NCI-H748 treated with DMSO at 0.1 percent for 48 hours (cell line): ENCODE measurements at regions not wholly inside any gene's neighbourhood (a gene's known extent, or its start where the extent isn't known, plus 50 kb on each side); places are given as distances from the start of the nearest gene placed in this dataset.

Experiments
- DNase-seq: peaks from one replicate; lab custom pipeline; 2025; lab: John Stamatoyannopoulos, UW

DNA sequence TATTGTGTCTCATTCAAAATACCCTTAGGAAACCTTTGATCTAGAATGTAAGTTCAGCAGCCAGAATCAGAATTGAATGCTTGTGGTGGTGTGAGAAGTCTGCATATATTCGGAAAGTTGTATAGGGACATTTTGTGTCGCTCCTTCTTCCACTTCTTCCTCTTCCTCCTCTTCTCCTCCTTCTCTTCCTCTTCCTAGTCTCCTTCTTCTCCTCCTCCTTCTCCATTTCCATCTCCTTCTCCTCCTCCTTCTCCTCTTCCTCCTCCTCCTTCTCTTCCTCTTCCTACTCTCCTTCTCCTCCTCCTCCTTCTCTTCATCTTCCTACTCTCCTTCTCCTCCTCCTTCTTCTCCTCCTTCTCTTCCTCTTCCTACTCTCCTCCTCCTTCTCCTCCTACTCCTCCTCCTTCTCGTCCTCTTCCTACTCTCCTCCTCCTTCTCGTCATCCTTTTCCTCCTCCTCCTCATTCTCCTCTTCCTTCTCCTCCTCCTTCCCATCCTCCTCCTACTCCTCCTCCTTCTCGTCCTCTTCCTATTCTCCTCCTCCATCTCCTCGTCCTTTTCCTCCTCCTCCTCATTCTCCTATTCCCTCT is 749.3 kb upstream of the GOLIM4 start:
- no peak for DNase-seq

DNA sequence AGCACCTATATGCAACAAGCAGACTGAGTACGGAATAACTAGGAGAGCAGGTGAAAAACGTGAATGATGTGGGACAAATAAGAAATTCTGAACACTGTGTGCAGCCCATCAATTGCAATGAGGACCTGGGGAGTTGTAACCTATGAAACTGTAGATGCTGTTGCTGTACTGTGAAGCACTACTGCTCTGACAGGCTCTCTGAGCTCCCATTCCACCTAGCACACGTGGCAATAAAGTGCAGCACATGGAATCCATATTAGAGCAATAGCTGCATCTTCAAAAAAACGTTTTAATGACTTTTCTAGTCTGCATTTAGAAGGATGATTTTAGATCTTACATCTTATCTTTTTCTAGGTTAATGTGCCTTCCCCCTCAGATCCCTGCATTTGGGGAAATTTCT is 748.7 kb upstream of the GOLIM4 start:
- DNase-seq, result no peak

DNA sequence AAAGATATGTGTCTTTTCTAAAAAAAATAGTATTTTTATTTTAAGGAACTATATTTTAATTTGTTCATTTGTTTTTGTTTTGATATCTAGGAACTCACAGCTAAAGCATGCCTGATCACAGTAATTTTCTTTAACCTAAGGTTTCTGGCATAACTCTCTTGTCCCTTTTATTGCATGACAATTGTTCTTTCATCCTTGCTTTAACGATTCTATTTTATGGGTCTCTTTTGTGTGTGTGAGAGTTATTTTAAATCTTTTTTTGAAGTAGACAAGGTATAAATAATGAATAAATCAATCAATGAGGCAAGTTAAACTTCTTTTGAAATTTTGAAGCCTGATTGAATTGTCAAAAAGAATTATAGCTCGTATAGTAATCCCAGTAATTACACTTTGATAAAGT is 747.8 kb upstream of the GOLIM4 start:
- DNase-seq, result no peak

DNA sequence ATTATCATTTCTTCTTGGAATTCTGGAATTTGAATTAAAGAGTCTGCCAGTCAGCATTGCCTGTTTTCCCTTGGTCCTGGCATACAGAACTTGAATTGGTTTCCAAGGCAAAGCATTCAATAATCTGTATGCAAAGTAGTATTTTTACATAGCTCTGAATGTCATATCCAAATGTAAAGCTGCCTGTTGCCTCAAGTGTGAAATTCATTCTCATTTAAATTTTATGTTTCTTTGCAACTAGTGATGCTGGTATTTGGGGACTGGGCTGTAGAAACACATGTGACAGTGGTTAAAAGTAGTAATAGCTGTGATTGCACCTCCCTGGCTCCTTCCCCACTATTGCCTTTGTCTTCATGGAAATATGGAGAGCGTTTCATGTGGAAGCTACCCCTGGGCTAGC is 743.9 kb upstream of the GOLIM4 start:
- DNase-seq, result no peak

DNA sequence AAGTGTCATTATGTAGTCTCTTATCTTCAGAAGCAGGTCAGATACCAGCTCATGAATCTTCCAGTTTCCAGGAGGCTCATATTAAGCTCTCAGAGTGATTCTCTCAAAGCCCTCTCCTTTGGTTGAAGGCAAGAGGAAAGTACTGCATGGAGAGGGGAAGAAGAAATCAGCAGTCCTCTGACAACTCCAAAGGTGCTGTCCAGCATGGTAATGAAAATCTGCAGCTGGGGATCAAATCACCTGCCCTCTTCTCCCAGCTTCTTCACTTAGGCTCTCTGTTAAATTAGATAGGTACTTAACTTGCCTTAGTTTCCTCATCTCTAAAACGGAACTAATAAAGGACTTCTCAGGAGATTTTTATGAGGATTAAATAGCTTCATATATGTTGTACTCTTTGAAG is 738.8 kb upstream of the GOLIM4 start:
- DNase-seq, result no peak

DNA sequence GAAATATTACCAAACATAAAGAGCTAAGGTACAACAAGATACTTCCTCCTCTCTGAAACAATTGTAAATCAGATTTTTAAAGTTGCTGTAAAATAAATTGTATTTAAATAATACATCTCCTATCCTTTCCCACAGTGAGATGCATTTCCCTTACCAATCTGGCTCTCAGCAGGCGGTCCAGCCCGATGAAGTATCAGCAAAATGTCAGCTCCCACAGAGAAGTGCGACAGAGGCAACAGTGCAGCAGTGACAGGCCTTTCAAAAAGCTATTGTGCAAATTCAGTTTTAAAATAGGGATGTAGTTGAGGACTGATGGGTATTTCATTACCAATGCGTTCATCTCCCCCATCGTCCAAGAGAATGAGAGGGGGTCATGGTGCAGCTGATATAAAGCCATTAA is 733.2 kb upstream of the GOLIM4 start:
- DNase-seq, result no peak

DNA sequence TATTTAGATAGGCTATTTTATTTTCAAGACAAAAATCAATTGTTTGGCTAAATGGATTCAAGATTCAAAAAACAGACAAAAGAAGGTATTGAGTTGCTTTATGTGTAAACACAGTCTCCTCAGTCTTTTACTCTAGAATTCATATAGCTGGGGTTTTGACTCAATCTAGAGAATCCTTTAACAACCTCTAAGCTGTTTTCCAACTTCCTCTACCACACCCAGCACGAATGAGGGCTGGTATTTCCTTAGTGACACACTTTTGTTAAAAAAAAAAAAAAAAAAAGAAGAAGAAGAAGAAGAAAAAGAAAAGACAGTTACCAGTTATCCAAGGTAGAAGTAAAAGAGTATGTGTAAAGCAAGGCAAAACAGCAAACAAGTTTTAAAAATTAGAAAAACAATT is 732.8 kb upstream of the GOLIM4 start:
- DNase-seq, result no peak

DNA sequence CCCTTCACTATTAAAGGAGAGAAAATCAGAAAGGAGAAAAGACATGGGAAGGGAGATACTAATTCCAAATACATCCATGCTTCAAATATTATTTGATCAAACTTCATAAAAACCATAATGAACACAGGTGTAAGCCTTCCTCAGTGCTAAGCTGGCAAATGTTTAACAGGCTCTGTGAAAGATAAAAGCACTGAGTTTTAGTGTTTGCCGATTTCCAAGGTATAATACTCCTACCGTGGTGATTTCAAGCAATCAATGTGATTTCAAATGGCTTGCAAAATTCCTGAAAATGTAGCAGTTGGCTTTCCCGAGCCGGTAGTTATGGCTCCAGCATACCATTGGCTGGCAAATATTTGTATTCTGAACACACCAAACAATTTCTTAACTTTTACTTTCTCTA is 732.3 kb upstream of the GOLIM4 start:
- no peak for DNase-seq

DNA sequence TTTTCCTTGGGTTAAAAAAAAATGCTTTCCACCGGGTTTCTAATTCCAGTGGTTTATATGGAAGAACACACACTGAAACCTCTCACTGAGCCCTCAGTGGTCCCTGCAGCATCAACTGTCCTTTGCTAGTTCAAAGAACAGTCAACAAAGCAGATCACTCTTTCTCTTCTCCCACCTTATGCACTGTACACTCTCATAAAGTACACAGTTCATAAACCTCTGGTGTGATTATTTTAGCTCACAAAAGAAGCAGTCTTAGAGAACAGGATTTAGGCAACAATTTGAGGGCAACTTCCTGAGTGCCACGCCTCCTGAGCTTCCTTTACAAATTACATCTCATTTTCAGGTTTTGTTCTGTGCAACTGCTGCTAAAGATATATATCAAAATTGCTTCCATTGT is 728.4 kb upstream of the GOLIM4 start:
- no peak for DNase-seq

DNA sequence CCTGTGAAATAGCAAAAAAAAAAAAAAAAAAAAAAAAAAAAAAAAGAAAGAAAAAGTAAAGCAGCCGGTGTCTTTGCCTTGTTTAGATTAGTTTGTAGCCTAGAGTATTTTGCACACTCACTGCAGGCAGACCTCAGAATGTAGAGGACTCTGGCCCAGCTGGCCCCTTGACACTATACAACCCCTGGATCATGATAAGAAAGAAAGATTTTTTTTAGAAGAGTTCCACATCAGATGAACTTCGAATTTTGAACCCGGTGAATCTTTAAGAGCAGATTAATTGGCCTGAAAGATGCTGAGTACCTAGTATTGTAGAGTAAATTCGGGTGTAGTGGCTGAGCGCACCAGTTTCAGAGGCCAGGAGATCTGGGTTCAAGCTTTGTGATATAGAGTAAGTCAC is 727.7 kb upstream of the GOLIM4 start:
- no peak for DNase-seq

DNA sequence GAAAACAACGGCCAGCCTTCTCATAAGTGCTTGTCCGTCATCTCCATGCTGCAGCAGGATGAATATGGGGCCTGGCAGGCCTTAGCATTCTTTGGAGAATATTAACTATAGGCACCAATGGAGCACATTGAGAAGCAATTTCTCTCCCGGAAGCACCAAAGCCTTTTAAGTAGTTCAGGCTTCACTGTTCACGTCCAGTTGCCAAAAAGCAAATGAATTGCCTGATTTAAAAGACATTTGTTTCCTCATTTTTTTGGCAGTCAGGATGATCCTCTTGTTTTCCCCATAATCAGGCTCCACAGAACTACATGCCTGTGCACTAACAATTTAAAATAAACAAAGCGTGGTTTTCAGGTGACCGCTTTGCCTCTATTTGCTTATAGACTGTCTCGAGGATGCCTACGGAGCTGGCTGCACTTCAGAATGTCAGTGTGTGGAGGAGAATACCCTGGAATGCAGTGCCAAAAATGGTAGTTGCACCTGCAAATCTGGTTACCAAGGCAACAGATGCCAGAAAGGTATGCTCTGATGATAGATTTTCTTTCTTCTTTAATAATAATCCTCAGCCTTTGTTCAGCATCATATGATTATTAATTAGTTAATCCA is 725.2 kb upstream of the GOLIM4 start:
- DNase-seq, result no peak

DNA sequence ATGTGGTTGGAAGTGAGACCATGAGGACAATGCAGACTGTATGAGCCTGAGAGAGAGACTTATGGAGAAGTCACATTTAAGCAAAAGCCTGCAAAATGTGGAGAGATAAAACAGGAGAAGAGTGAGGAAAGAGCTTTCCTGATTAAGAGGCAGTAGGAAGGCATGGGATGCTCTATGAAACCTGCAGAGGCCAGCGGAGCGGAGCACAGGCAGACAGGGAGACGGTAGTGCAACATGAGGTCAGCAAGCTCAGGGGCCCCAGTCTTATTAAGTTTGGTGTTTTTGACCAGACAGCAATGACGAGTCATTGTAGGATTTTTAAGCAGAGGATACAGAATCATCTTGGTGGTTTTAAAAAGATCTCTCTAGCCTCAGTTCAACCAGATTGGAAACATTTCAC is 721.5 kb upstream of the GOLIM4 start:
- DNase-seq, result no peak

DNA sequence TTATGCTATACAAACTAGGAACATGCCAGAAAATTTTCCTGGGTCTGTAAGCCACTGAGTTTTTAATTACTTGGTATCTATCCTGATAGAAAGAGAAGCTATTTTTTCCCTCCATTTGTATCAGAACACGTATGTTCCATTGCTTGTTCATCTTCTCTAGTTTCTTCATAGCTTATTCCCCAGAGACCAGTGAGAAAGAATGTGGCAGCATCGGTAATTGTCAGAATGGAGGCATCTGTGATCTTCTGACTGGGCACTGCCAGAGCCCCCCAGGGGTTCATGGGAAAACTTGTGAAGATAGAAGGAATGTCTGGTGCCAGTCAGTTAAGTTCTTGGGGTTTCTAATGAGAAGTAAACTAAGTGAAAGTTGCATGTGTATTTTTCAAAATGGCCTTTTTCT is 720.2 kb upstream of the GOLIM4 start:
- DNase-seq, result no peak

DNA sequence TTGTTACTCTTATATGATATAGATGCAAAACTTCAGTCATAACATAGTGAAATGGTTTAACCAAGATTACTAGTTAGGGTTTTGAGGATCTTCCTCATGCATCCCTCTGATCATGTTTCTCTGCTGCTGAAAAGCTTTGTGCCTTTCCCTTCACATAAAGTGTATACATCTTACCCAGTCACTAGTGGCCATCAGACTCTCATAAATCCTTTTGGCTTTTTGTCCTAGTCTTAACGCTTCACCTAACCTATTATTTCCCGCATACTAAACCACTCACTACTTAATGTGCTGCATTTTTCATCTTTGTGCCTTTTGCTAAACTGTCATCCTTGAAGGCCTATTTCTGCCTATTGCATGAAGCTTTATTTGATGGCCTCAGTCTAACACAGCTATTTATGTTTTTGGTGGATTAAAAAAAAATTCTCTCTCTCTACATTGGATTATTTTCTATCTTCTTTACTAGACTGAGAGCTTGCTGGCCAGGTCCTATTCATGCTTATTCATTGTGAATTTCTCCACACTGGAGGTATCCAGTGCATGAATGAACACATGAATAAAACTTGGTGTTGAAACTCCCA is 717.6 kb upstream of the GOLIM4 start:
- DNase-seq, result no peak

DNA sequence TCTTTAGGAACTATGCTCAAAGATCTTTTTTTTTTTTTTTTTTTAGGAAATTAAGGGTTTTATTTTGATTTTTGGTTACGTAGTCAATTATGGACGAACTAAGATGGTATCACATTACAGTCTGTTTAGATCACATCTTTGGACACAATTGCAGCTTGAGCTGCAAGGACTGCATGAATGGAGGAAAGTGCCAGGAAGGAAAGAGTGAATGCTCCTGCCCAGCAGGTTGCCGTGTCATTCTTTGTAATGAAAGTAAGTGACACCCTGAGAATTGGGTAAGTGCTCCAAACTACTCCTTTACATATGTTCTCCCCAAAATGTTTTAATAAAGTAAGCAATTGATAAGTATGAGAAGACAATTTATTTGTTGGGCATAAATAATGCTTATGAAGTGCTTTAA is 716.5 kb upstream of the GOLIM4 start:
- no peak for DNase-seq

DNA sequence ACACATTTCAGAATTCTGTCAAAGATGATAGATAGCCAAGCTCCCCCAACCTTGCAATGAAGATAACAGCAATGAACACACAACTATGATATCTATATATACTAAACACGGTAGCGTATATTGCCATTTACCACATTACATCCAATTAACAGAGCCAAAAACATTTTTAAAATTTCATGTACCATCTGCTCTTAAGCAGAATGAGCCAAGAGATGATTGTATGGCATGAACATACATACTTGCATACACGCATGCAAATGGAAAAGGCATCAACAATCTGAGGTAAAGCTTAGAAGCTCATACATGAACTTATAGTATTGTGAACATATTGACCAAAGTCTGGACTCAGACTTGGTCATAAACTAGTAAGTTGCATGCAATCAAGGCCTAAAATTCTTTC is 712.9 kb upstream of the GOLIM4 start:
- no peak for DNase-seq

DNA sequence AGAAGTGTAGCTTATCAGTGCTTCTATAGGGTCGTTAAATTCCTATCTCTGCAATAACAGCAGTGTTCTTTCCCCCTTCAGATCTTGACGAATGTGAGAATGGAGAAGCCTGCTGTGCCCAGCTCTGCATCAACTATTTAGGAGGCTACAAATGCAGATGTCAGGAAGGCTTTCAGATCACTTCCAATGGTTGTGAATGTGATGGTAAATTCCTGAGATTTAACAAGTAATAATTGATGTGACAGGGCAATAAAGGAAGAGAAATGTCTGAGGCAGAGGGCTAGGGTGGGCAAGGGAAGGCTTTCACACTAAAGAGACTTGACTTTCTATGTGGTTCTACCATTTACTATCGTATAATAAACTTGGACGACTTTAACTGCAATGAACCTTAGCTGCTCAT is 711.7 kb upstream of the GOLIM4 start:
- DNase-seq, result no peak

DNA sequence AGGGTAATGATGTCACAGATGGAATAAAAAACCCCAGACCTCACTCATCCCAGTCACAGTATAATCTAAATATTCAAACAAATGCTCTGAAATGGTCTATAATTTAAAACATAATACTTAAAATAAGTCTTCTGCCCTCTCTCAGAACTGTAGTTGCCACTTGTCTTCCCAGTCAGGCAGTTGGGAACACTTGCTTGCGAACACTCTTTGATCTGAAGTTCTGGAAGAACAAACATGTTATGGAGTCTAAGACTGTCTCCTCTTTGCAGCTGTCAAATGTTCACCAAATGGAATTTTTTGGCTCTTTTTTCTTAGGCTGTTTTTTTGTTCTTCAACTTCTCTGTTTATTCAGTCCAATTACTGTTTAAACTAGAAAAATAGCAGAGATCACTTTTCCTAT is 711.1 kb upstream of the GOLIM4 start:
- DNase-seq, result no peak

DNA sequence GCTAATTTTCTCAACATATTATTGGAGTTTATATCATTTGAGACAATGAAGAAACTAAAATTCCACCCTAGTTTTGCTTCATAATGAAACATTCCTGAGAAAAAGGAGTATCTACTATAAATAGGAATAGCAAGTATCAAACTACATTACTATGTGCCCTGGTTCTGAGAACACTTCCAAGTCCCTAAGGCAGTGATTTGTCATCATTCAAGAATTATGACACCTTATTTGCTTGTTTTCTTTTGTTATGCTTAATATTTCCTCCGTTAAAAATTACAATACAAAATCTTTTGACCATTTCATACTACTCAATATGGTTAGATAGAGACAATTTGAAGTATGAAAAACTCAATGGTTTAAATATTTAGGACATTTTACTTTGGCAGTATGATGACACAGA is 707.8 kb upstream of the GOLIM4 start:
- DNase-seq, result no peak

DNA sequence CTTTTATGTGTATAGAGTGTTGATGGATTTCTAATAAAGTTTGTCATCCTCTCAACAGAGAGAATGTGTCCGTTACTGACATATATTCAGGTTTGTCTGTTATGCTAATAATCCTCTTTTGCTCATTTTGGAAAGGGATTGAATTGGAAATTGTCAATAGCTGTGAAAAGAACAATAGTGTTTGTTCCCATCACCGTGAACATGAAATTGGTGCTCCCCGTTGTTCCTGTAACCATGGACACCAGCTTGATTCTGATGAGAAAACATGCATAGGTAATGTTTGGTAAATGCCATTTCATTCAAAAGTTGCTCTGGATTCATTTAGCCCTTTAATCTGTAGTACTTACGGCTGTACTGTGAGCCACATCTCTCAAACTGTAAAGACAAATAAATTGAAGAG is 707.0 kb upstream of the GOLIM4 start:
- DNase-seq, result no peak

DNA sequence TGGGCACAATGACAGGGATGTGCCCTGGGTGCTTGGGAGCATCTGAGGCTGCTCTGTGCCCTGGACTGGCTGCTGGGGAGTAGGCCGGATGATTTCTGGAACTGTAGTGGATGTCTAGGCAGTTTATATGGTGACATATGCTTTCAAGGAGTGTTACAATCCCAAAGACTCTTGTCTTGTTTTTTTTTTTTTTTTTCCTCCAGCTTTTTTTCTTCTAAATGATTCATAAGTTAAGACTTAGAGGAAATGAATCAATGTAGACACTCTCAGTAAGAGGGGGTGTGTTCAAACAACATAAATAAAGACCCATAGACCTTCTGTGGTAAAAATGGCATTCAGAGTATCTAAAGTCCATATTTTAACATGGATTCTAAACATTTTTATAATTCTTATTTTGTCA is 706.1 kb upstream of the GOLIM4 start:
- DNase-seq, result no peak

DNA sequence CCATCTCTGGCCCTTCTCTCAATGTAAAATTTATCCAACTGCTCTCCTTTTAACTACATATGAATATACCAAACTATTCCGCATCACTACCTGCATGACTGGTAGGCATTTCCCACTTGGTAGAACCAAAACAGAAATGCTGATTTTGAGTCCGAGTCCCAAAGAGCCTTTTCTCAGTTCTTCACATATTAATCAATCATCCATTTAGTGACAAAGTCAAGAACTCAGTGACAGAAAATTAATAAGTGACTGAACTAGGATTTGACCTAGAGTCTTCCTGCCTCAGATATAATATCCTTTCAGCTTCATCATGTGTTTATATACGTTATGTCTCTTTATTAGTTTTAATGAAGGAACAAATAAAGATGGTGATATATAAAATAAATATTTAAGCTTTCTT is 700.6 kb upstream of the GOLIM4 start:
- DNase-seq, result no peak

DNA sequence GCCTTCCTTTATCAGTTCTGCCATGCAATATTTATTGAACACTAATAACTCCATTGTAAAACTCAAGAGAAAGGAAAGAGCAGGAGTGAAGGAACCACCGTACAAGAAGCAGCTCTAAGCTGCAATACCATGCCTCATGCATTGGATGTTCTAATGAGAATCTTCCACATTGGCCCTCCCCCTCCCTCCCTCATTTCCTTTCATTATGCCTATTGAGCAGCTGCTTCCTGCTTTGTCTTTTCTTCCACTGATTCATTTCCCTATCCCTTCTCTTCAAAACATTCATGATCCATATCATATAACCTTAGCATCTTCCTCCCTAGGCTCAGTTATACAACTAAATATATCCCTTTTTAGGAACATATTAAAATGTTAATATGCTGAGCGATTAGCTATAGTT is 698.7 kb upstream of the GOLIM4 start:
- no peak for DNase-seq

DNA sequence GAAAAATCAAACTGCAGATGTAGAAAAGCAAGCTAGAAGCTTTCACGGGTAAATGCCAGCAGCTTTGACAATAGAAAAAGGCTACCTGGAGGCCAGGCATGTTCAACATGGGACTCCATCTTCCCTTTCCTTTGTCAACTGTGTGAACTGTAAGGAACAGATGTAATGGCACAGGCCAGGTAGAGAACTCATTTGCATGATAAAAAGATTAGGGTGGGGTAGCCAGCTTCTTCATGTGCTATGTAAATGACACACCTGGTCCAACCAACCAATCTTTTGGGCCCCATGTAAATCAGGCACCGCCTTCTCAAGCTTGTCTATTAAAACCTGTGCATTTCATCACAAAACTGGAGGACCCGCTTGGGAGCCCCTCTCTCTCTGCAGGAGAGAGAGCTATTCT is 686.5 kb upstream of the GOLIM4 start:
- no peak for DNase-seq
